GM18909 (cell line): ENCODE measurements at regions not wholly inside any gene's neighbourhood (a gene's known extent, or its start where the extent isn't known, plus 50 kb on each side); places are given as distances from the start of the nearest gene placed in this dataset.
"Not testable (repeated sequence)": the region's sequence is repeated elsewhere in the genome, so short reads cannot be mapped to it uniquely, and the experiment has no call there.

Experiments used
- ATAC-seq: cut with Tn5 transposase; IDR thresholded peaks from one replicate; pipeline ENCODE4 v1.9.1; 2021; ENCODE audit warnings: mild to moderate bottlenecking; ENCODE audit not compliant: unreplicated experiment, poor library complexity

- ATAC-seq, result no peak
Observed at GRCh38 chr9:24090566-24090965, 264.5 kb upstream of the ELAVL2 start.

- no peak for ATAC-seq
Observed at GRCh38 chr9:24073666-24074065, 247.6 kb upstream of the ELAVL2 start.

DNA sequence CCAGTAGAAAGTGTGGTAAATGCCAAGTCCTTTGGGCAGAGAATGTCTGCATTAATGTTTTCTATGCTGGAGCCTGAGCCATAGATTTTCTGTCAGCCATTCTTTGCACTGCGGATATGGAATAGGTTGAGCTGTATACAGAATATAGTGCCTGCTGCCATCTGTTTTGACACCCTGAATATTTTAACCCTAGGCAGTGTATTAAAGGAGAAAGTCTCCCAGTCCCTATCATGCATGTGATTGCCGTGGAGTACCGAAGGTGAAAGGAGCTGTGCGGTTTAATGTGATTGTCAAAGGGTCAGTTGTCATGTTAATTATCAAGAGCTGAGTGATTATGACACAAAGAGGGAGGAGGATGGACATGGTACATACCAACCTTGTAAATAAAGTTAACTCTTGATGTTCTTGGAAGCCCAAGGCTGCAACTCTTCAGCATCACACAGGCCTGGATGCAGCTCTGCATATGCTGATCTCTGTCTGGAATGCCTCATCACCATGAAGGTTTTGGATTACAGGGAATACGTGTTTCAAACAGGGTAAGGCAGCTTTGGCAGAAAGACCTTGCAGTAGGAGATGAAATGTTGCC is 247.1 kb upstream of the ELAVL2 start:
- ATAC-seq, result no peak

DNA sequence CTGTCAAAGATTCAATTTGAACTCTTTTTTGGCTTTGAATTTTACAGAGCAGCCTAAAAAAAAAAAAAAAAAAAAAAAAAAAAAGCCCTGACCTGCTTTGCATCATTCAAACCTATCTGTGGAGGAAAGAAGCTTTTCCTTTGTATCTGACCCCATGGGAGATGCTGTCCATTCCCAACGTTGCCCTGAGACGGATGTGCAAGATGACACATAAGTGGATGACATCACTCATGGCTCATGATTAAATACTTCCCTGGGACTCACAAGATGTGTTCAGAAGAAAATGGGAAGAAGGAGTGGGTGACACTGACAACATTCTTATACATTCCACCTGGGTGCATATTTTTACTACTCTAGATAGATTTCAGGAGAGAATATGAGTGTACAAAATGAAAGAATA is 245.7 kb upstream of the ELAVL2 start:
- no peak for ATAC-seq

DNA sequence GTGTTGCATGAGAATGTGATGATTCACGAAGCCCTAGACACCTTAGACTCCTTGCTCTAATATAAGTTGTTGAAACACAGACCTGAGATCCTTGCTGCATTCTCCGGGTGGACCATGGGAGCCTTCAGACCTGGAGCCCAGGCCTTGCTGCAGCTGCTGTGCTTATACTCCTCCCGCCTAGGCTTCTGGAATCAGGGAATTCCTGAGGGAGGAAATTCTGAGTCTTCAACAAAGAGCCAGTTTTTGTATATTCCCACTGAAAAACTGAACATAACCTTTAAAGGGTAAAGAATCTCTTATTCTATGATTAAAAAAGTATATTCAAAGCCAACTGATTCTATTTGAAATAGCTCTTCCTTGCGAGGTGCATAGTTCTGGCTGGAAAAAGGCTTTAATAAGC is 245.1 kb upstream of the ELAVL2 start:
- no peak for ATAC-seq

GRCh38 chr9:24067107-24067506 is 241.1 kb upstream of the ELAVL2 start:
- not testable (repeated sequence) for ATAC-seq

- no peak for ATAC-seq
Observed at GRCh38 chr9:24059651-24060050, 233.6 kb upstream of the ELAVL2 start.

GRCh38 chr9:24051587-24051986 is 225.5 kb upstream of the ELAVL2 start:
- no peak for ATAC-seq

GRCh38 chr9:24050239-24050638 is 224.2 kb upstream of the ELAVL2 start:
- ATAC-seq, result not testable (repeated sequence)

DNA sequence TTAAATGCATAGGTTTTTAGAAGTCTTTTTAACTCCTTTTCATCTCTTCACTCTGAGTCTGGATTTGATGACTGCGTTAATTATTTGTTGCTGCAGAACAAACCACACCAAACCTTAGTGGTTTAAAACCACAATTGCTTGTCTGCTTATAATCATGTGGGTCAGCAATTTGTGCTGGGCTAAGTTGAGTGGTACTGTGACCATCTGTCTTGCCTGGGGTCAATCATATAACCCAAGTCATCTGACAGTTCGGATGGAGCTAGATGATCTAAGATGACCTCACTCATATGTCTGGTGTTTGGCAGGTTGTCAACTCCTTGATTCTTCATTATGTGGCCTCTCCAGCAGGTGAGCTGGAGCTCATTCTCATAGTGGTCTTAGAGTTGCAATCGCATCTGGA is 219.1 kb upstream of the ELAVL2 start:
- no peak for ATAC-seq

GRCh38 chr9:24044576-24044975 is 218.5 kb upstream of the ELAVL2 start:
- no peak for ATAC-seq

DNA sequence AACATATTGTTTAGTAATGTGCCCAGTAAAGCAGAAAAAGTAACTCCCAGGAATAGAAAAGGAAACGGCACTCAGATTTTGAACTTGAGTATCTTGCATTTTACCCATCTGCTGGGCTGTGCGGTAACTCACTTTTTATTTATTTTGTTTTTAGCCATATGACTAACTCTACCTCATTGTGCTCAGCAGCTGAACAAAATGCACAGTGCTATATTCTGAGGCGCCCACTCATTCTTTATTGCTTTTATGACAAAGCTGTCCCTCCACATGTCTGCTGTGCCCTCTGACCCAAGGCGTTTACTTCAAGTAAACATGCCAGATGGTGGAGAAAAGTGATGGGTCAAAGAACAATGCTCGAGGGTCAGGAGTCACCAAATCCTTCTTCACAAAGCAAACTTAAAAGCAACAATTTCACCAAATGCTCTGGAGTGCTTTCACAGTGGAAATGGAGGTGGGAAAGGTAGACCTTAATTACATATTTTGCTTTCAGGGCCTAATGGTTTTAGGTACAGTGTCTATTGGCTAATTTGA is 215.2 kb upstream of the ELAVL2 start:
- no peak for ATAC-seq

DNA sequence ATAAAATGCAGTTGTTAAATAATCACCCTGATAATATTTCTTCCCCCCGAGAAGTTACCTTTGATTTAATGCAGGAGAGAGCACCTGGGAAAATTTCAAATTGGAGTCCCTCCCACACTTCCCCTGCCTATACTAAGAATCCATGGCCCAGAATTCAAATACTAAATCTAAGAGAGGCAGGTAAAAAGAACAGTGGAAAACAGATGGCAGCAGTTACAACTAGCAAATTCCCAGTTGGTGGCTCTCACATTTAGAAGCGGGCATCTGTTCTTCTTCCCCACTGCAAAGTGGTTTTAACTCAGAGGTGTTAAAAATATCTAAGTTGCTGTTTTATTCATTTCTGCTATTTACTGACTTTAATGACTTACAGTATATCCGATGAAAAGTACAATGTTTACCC is 210.4 kb upstream of the ELAVL2 start:
- ATAC-seq, result no peak

- no peak for ATAC-seq
Observed at GRCh38 chr9:24035816-24036215, 209.8 kb upstream of the ELAVL2 start.

DNA sequence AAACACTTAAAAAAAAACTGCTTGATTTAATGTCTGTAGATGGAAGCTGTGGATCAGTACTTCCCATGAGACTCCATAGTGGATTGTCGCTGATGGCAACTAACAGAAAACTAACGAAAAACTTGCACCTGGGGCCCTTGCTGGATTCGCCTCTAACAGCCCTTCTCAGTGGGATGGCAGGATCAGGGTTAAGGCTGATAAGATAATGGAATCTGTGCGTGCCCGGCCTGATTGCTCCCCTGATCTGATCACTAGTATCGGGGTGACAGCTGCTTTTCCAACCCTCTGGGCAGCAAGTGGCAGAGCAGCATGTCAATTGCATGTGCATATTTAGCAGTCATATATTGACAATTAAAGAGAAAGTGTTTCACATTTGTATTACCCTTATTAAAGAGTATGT is 185.8 kb upstream of the ELAVL2 start:
- ATAC-seq, result no peak

DNA sequence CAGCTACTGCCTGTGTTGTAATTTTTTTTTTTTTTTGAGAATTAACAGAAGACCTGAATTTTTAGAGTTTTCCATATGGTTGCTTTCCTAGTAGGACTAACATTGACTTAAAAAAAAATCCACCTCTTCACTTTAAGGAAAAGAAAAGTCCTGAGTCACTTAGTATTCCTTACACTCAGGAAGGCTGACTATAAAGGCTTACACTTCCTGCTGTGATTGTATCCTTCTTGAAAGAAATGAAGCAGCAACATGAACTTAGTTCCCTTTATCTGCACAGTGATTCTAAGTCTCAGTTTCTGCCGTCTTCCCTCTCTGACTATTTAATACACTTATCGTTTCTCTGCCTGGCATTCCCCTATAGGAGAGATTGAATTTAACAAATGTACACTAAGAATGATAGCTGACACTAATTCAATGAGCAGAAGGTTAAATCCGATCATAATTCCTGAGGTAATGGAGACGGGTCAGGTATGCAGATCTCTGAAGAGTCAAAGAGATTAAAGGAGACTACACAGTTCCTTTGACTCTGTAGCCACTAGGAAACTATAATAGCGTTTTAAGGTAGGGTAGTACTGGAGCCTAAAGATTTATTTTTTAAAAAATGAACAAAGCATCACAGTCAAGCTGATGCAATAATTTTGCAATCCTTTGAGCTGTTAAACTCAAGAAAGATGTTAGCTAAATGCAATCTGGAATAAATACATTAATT is 185.1 kb upstream of the ELAVL2 start:
- ATAC-seq, result no peak

DNA sequence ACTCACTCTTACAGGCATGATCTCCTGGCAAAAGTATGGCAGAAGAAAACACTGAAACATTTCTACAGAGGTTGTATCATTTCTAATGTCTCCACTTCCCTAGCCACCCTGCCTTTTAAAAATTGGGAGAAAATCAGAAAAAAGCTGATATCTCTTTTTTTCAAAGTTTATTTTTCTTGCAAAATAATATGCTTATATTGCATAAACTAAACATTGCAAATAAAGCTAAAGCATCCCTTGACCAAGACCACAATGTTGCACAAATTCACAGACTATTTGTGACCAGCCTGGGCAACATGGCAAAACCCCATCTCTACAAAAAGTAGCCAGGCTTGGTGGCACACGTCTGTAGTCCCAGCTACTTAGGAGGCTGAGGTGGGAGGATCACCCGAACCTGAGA is 183.3 kb upstream of the ELAVL2 start:
- no peak for ATAC-seq

GRCh38 chr9:24007185-24007584 is 181.1 kb upstream of the ELAVL2 start:
- no peak for ATAC-seq

- ATAC-seq, result not testable (repeated sequence)
Observed at GRCh38 chr9:23991874-23992273, 165.8 kb upstream of the ELAVL2 start.

DNA sequence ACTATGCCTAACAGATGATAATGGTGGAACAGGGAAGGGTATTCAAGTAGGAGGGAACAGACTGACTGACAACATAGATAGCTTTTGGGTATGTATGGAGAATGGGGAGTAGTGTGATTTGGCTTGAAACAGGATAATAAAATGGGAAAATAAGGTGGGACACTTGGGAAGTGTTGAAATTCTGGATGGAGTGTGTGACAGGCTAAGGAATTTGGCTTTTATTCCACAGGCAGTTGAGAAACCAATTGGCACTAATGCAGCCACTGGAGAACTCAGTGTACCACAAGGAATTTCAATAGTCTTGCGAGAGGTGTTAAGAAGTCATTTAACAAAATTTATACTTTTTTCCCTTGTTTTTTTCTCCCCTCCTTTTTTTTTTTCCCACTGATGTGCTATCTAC is 153.5 kb upstream of the ELAVL2 start:
- ATAC-seq, result no peak

GRCh38 chr9:23962101-23962500 is 136.1 kb upstream of the ELAVL2 start:
- ATAC-seq, result no peak

- no peak for ATAC-seq
Observed at GRCh38 chr9:23945897-23946296, 119.9 kb upstream of the ELAVL2 start.
